NCI-H1436 treated with DMSO at 0.1 percent for 48 hours (cell line): ENCODE measurements at regions not wholly inside any gene's neighbourhood (a gene's known extent, or its start where the extent isn't known, plus 50 kb on each side); places are given as distances from the start of the nearest gene placed in this dataset.

ENCODE experiments used
- DNase-seq: peaks from one replicate; lab custom pipeline; 2025; lab: John Stamatoyannopoulos, UW

- no peak for DNase-seq
These were observed 102.0 kb upstream of the THRB start for GRCh38 chr3:24596626-24597025.

- no peak for DNase-seq
These were observed 104.2 kb upstream of the THRB start for GRCh38 chr3:24598695-24599470.

- no peak for DNase-seq
These were observed 106.7 kb upstream of the THRB start for GRCh38 chr3:24601066-24601939.

GRCh38 chr3:24604215-24604614 lies 109.6 kb upstream of the THRB start:
- DNase-seq, result no peak

GRCh38 chr3:24605511-24606028 lies 110.9 kb upstream of the THRB start:
- DNase-seq, result no peak

- DNase-seq, result no peak
These were observed 112.6 kb upstream of the THRB start for GRCh38 chr3:24607281-24607680.

- DNase-seq, result no peak
These were observed 114.2 kb upstream of the THRB start for GRCh38 chr3:24608701-24609390.

GRCh38 chr3:24614359-24614758 lies 119.7 kb upstream of the THRB start:
- DNase-seq, result no peak

GRCh38 chr3:24615177-24615576 lies 120.5 kb upstream of the THRB start:
- DNase-seq, result no peak

- no peak for DNase-seq
These were observed 121.6 kb upstream of the THRB start for GRCh38 chr3:24616110-24616829.

GRCh38 chr3:24622138-24622537 lies 127.5 kb upstream of the THRB start:
- DNase-seq, result no peak

GRCh38 chr3:24622696-24623225 lies 128.1 kb upstream of the THRB start:
- DNase-seq, result no peak

GRCh38 chr3:24623657-24624056 lies 129.0 kb upstream of the THRB start:
- no peak for DNase-seq

- DNase-seq, result no peak
These were observed 130.5 kb upstream of the THRB start for GRCh38 chr3:24624938-24625681.

GRCh38 chr3:24628523-24629258 lies 134.0 kb upstream of the THRB start:
- DNase-seq, result no peak

GRCh38 chr3:24631481-24631880 lies 136.8 kb upstream of the THRB start:
- DNase-seq, result no peak

- DNase-seq, result no peak
These were observed 144.4 kb upstream of the THRB start for GRCh38 chr3:24639061-24639460.

GRCh38 chr3:24639481-24640329 lies 145.1 kb upstream of the THRB start:
- no peak for DNase-seq

- no peak for DNase-seq
These were observed 145.8 kb upstream of the THRB start for GRCh38 chr3:24640330-24640877.
